Head of caudate nucleus (tissue), 42 donors: ENCODE measurements at regions not wholly inside any gene's neighbourhood (a gene's known extent, or its start where the extent isn't known, plus 50 kb on each side); places are given as distances from the start of the nearest gene placed in this dataset.
"Not testable (repeated sequence)": the region's sequence is repeated elsewhere in the genome, so short reads cannot be mapped to it uniquely, and the experiment has no call there.

Experiments
- DNase-seq, 42 donors: peaks; one replicate each; pipeline versions ENCODE4 v3.0.0 to v3.0.0-alpha.2; 2020 to 2021; ENCODE audit warnings: mixed read lengths in 7 of 42
- intact Hi-C: fragments of 100-400 bp; cut with DNase I; formaldehyde crosslinking; loops from one replicate; pipeline ENCODE4 v1.15.0; 2022

DNA sequence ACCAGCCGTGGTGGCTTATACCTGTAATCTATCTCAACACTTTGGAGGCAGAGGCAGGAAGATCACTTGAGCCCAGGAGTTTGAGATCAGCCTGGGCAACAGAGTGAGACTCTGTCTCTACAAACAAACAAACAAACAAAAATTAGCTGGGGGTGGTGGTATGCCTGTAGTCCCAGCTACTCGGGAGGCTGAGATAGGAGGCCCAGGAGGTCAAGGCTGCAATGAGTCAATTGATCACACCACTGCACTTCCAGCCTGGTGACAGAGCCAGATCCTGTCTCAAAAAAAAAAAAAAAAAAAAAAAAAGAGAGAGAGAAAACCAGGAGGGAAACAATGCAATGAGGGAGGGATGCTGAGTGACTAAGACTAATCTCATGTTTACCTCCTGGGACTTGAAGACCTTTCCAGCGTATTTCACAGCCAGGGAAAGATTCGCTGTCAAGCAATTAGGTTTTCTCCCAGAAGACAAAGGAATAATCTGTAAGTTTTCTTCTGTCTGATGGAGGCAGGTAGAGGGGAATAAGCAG is 51.1 kb upstream of the MIER3 start:
- intact Hi-C loops, result no loop called here
- DNase-seq, result no peak

DNA sequence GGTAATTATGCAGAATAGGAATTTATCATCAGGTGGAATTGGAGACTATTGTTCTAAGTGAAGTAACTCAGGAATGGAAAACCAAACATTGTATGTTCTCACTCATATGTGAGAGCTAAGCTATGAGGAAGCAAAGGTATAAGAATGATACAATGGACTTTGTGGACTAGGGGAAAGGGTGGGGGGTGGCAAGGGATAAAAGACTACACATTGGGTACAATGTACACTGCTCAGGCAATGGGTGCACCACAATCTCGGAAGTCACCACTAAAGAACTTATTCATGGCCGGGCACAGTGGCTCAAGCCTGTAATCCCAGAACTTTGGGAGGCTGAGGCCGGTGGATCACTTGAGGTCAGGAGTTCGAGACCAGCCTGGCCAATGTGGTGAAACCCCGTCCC is 51.6 kb upstream of the MIER3 start:
- intact Hi-C loops, DNase-seq: not testable (repeated sequence)

DNA sequence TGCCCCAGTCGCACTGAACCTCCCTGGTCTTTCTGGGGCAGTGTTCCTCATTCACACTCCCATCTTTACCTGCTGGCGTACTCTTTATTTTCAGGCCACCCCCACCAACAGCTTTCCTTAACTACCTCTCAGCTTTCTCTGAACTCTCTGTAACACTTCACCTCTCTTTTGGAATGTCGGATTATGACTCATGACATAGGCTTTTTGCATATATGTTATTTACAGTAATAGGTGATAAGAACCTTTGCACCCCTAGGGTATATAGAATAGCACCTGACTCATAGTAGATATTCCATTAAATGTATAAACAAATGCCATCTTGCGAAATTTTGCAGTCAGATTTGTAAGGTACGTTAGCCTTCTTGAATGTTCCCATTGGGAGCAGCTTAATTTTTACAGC is 52.9 kb upstream of the MIER3 start:
- DNase-seq, result no peak
- intact Hi-C loops, result no loop called here

GRCh38 chr5:57007344-57007743 is 55.4 kb upstream of the MIER3 start:
- intact Hi-C loops, result no loop called here
- no peak for DNase-seq

DNA sequence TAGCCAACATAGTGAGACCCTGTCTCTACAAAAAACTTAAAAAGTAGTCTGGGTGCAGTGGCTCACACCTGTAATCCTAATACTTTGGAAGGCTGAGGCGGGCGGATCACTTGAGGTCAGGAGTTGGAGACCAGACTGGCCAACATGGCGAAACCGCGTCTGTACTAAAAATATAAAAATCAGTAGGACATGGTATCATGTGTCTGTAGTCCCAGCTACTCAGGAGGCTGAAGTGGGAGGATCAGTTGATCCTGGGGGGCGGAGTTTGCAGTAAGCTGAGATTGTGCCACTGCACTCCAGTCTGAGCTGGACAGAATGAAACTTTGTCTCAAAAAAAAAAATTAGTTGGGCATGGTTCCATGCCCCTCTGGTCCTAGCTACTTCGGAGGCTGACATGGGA is 57.9 kb upstream of the MIER3 start:
- DNase-seq, result no peak
- intact Hi-C loops, result no loop called here

DNA sequence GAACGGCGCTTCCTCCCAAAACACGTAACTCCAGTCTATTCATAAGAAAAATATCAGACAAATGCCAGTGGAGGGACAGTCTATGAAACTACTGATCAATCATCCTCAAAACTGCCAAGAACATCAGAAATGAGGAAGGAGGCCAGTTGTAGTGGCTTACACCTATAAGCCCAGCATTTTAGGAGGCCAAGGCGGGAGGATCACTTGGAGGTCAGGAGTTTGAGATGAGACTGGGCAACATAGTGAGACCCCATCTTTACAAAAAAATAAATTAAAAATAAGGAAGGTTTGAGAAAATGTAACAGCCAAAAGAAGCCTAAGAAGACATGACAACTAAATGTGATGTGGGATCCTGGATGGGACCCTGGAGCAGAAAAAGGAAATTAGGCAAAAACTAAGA is 58.9 kb upstream of the MIER3 start:
- intact Hi-C loops, result no loop called here
- DNase-seq, result no peak

DNA sequence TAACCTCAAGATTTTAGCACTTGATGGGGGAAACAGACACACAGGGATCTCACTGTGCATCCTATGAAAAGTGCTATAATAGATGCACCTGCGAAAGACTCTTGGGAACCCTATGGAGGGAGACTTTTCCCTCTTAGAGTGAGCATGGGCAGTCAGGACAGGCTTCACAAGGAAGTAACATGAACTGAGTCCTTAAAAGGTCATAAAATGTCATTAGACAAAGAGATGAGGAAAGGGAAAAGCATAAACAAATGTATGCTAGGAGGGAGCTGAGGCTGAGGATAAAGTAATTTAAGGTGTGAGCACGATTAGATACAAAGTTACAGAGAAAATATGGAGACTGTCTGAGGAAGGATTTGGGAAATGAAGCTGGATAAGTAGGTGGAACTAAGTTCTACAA is 60.6 kb upstream of the MIER3 start:
- intact Hi-C loops, result no loop called here
- no peak for DNase-seq

GRCh38 chr5:57025961-57026360 is 74.0 kb upstream of the MIER3 start:
- no peak for DNase-seq
- intact Hi-C loops, result no loop called here

DNA sequence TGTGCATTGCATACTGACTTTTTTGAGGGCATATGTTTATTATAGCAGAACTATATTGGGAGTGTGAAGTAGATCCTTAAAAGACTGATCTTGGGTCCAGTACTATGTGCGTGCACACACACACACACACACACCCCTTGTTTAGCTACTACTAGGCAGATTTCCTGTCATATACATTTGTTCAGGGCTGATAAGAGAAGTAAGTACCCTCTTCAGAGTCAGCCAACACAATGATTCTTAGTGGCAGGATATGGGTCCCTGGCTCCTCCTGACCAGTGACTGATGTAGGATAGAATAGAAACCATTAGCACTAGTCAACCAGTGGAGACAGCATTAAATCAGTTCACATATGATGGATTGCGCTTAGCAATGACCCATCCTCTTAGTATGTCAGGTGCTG is 76.2 kb upstream of the MIER3 start:
- intact Hi-C loops, result no loop called here
- no peak for DNase-seq

DNA sequence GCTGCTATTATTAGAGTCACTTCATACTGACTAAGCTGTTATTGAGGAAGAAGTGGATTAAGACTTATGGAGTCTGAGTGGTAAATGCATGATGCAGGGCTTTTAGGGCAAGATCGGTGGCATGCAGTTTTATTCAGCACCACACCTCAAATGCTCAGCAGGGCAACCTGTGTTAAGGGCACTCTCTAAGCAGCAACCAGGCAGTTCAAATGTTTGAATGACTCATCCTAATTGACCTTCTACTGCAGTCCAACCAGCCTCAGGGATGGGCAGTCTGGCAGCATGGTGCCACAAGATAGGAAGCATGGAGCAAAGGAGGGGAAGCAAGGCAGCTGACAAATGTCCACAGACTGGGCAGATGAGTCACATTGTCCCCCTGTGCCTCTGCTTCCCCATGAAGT is 80.2 kb upstream of the MIER3 start:
- no peak for DNase-seq
- intact Hi-C loops, result no loop called here

- DNase-seq, result no peak
- intact Hi-C loops, result no loop called here
These were observed 81.2 kb upstream of the MIER3 start for GRCh38 chr5:57033103-57033502.

GRCh38 chr5:57033503-57033902 is 81.6 kb upstream of the MIER3 start:
- DNase-seq, result no peak
- intact Hi-C loops, result no loop called here

- intact Hi-C loops, result no loop called here
- no peak for DNase-seq
These were observed 82.4 kb upstream of the MIER3 start for GRCh38 chr5:57034201-57034916.

DNA sequence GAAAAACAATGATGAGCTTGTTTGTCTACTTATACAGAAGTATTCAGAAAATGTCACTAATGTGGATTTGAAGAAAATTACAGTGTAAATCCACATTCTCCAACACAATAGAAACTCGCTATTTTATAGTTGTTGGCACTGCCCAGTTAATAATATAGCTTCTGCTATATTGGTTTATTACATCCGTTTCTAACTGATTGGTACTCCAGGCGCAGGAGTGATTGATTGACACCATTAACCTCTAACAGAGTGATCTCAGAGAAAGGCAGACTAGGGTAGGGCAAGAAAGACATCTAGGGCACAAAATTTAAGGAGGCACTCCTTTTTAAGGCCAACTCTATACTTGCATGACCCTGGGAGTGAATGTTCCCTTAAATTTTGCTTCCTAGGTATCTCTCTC is 84.0 kb upstream of the MIER3 start:
- intact Hi-C loops, result no loop called here
- no peak for DNase-seq

DNA sequence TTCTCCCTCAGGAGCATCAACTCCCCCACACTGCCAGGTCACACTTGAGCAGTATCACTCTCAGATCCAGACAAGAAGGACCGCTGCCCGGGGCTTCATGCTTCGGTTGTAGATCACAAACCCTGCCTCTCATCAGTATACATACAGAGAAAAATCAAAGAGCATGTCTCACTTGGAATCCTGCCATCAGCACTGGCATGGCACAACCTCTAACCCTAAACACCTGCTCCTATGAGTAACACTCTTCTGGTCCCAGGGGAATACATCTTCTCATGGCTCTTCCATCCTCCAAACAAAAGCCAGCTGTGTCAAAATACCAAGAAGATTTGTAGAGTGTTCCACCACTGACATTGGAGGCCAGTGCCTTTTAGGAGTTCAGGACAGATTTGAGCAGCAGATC is 84.8 kb upstream of the MIER3 start:
- DNase-seq, result no peak
- intact Hi-C loops, result no loop called here

DNA sequence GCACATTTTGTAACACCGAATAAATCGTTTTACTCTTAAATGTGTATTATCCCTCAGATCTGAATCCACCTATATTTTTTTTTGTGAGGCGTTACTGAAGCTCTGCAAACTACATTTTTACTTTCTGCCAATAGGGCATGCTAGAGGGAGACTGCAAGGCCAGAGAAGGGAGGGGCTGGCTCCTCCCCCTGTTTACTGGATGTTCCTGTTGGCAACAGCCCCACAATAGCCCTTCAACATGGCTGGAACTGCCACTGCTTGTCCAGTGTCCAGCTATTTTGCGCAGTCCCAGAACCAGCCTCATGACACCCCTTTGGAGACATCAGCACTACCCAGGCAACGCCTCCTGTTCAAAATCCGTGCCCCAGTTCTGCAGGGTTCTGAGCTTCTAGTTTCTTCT is 85.4 kb upstream of the MIER3 start:
- peak in 36 of 42 donors; percentile 6 to 76 (median 30) for DNase-seq
- intact Hi-C loops, result no loop called here

DNA sequence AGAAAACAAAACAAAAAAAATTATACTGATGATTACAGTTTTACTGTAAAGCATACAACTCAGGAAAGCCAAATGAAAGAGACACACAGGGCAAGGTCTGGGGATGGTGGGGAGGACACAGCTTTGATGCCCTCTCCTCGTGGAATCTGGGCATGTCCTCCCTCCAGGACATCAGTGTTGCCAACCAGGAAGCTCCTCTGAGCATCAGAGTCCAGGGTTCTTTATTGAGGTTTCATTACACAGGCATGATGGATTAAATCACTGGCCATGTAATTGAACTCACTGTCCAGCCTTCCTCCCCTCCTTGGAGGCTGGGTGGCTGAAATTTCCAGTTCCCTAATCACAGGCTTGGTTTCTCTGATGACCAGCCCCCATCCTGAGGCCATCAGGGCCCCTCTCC is 89.6 kb upstream of the MIER3 start:
- no peak for DNase-seq
- intact Hi-C loops, result no loop called here

DNA sequence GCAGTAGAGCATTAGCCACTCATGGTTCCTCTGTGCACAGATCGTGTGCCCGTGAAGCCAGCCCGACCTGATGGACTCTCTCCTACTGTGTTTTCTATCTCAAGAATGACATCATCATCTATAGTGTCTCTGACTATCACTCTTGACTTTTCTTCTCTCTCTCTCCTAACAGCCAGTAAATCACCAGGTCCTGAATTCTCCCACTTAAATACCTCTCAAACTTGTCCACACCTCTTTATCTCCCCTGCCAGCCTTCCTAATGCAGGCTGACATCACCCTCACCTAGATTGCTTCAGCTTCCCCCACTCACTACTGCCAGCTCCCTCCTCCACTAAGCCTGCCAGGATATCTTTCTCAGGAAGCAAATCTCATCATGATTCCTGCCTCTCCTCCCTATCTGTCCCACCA is 90.6 kb upstream of the MIER3 start:
- no peak for DNase-seq
- intact Hi-C loops, result no loop called here

- intact Hi-C loops, result no loop called here
- no peak for DNase-seq
These were observed 102.2 kb upstream of the MIER3 start for GRCh38 chr5:57054135-57054534.

DNA sequence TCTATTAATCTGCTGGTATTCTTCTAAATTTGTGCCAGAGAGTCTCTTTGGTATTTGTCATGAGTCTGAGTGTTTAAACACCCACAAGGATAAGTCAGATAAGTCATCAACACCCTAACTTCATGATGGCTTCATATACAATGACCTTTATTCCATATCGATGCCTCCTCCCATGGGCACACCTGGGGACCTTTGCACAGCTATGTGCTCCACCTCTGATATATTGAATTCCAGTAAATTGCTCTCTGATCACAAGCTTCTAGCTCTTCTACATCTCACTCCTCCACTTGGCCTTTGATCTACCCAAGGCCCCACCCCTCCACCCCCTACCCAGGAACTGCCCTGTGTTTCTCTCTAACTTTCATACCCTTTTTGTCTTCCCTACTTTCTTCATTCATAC is 102.7 kb upstream of the MIER3 start:
- no peak for DNase-seq
- intact Hi-C loops, result no loop called here

DNA sequence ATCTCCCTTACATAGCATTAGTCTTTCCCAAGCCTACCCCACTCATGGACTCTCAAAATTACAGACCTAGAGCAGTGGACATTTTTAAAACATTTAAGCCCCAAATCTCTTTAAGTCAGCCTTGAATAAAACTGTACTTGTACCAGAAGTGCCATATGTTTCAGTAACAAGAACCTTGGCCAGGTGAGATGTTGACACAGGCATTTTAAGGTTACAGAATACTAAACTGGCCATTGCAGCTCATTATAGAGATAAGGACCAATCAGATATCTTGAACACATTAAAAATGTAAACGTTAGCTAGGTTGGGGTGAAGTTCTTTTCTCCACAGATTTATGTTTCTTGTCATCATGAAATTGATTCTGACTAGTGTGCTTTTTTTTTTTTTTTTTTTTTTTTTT is 103.8 kb upstream of the MIER3 start:
- no peak for DNase-seq
- intact Hi-C loops, result no loop called here

DNA sequence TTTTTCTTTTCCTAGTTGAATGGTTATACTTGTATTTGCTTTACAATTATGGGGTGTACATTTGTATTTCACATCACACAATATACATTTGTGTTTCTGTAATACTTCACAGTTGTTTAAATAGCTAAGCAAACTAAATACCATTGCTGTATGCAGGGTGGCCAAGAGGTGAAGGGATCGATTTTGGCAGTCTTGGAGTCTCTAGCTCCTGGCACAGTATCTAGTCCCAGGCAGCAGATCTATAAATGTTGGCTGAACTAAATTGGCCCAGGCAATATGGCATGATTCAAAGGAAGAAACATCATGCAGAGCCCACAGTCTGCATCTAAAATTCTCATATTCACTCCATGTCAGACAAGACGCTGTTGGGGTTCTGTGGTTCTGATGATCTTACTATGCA is 110.1 kb upstream of the GPBP1 start:
- intact Hi-C loops, result no loop called here
- no peak for DNase-seq
